ENCODE measurements at regions not wholly inside any gene's neighbourhood (a gene's known extent, or its start where the extent isn't known, plus 50 kb on each side); places are given as distances from the start of the nearest gene placed in this dataset.

DNA sequence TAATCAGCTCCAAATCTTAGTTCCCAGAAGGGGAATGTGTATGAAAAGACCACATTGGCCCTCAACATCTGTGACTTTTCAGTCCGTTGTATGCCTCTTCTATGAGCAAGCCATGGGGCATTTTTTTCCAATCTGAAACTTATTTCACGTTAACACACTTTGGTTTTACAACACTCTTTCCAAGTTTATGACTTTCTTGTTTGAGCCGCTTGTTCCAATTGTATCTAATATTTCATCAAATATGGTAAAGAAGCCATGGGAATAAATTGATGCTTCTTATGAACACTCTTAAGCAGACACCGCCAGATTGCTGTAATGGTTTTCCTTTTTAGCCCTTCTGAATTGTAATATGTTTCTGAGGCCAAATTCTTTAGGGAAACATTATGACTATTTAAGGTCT, 359.9 kb downstream of the HLX start:
- Histone ChIP-seq H3K27me3 (replicated peaks; ENCODE audit: control insufficient read depth, insufficient read depth, low read length) (no peaks in the 10 kb centered on the region), H3K36me3 (ENCODE audit: control insufficient read depth, insufficient read depth, low read length) (no peaks in the 10 kb centered on the region), H3K9me3 (no peaks in the 10 kb centered on the region), H3K4me3 (ENCODE audit: low read depth, low read length) (no peak overlapping the region), H3K4me1 (no peaks in the 10 kb centered on the region)
- Mint-ChIP-seq H3K27ac (ENCODE audit: unreplicated experiment) (no peak overlapping the region), H3K4me1 (ENCODE audit: low read depth, unreplicated experiment) (no peaks in the 10 kb centered on the region), H3K36me3 (ENCODE audit: insufficient read depth, unreplicated experiment) (no peaks in the 10 kb centered on the region), H3K9me3 (ENCODE audit: unreplicated experiment) (no peaks in the 10 kb centered on the region), H3K4me3 (ENCODE audit: unreplicated experiment) (no peak overlapping the region), H3K27me3 (ENCODE audit: insufficient read depth, unreplicated experiment) (no peaks in the 10 kb centered on the region)
- POLR2A ChIA-PET: no interaction called here
- intact Hi-C loops (cut with micrococcal nuclease; ENCODE audit: unreplicated experiment): no loop called here
- no peak for DNase-seq
- no TSS peak for BruUV-seq (replicated peaks)
- TF ChIP-seq, protein P1, sequence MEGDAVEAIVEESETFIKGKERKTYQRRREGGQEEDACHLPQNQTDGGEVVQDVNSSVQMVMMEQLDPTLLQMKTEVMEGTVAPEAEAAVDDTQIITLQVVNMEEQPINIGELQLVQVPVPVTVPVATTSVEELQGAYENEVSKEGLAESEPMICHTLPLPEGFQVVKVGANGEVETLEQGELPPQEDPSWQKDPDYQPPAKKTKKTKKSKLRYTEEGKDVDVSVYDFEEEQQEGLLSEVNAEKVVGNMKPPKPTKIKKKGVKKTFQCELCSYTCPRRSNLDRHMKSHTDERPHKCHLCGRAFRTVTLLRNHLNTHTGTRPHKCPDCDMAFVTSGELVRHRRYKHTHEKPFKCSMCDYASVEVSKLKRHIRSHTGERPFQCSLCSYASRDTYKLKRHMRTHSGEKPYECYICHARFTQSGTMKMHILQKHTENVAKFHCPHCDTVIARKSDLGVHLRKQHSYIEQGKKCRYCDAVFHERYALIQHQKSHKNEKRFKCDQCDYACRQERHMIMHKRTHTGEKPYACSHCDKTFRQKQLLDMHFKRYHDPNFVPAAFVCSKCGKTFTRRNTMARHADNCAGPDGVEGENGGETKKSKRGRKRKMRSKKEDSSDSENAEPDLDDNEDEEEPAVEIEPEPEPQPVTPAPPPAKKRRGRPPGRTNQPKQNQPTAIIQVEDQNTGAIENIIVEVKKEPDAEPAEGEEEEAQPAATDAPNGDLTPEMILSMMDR (IDR thresholded peaks at IDR 0.05; ENCODE audit: insufficient read depth in 1 of 2, low read depth in 1 of 2, low read length in 1 of 2, severe bottlenecking in 1 of 2, unreplicated experiment in 1 of 2): no peak
- CTCF ChIA-PET: interaction anchor here (0.6 kb wide), 1 partner anchor 10 kb away, joined by 3 read pairs; no protein-coding TSS in a partner anchor

DNA sequence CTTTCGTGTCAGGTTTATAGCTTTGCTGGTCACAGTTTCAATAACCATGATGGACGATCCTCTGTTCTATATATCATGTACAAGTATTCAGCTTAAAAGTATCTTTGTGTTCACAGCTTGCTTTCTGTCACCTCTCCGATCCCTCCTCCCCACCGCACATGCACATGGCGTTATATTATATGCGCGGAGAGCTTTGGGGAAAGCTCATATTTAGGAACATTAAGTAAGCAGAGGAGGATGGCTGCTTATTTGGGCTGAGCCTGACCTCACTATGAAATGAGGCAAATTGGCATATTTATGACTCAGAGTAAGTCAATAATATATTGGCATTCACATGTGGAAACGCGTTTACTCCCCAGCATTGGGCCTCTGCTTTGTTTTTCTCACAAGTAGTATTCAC, 360.5 kb downstream of the HLX start:
- no peak for DNase-seq
- H3K4me1 ChIP-seq: no peaks in the 10 kb centered on the region
- no peaks in the 10 kb centered on the region for H3K27me3 Mint-ChIP-seq (ENCODE audit: insufficient read depth, unreplicated experiment)
- H3K4me3 ChIP-seq (ENCODE audit: low read depth, low read length): no peak overlapping the region
- POLR2A ChIA-PET: no interaction called here
- H3K4me1 Mint-ChIP-seq (ENCODE audit: low read depth, unreplicated experiment): no peaks in the 10 kb centered on the region
- no peaks in the 10 kb centered on the region for H3K9me3 ChIP-seq
- no peak overlapping the region for H3K27ac Mint-ChIP-seq (ENCODE audit: unreplicated experiment)
- BruUV-seq (replicated peaks): no TSS peak
- no peaks in the 10 kb centered on the region for H3K36me3 ChIP-seq (ENCODE audit: control insufficient read depth, insufficient read depth, low read length)
- CTCF ChIA-PET: no interaction called here
- intact Hi-C loops (cut with micrococcal nuclease; ENCODE audit: unreplicated experiment): no loop called here
- H3K36me3 Mint-ChIP-seq (ENCODE audit: insufficient read depth, unreplicated experiment): no peaks in the 10 kb centered on the region
- H3K27me3 ChIP-seq (replicated peaks; ENCODE audit: control insufficient read depth, insufficient read depth, low read length): no peaks in the 10 kb centered on the region
- H3K4me3 Mint-ChIP-seq (ENCODE audit: unreplicated experiment): no peak overlapping the region
- TF ChIP-seq, protein P1 (IDR thresholded peaks at IDR 0.05; ENCODE audit: insufficient read depth in 1 of 2, low read depth in 1 of 2, low read length in 1 of 2, severe bottlenecking in 1 of 2, unreplicated experiment in 1 of 2): no peak
- H3K9me3 Mint-ChIP-seq (ENCODE audit: unreplicated experiment): no peaks in the 10 kb centered on the region

DNA sequence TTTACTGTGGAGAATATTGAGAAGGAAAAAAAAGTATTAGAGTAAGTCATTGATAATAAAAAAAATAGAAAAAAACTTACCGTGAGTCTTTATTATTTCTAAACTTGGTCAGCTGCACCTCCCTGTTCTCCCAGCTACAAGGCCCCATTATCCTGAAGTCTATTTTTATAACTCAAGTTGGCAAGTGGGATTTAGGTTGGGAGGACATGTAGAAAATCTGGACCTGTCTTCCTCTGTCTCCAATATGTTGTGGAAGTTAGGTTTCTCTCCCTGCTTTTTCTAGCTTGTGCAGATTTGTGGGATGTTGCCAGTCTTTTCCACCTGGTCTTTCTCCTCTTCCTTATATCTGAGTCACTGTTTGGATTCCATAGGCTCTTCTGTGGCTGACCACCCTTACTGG, 361.4 kb downstream of the HLX start:
- no peak overlapping the region for H3K4me3 Mint-ChIP-seq (ENCODE audit: unreplicated experiment)
- ChIA-PET CTCF (no interaction called here), POLR2A (no interaction called here)
- H3K4me1 Mint-ChIP-seq (ENCODE audit: low read depth, unreplicated experiment): no peaks in the 10 kb centered on the region
- no peaks in the 10 kb centered on the region for H3K4me1 ChIP-seq
- H3K27me3 Mint-ChIP-seq (ENCODE audit: insufficient read depth, unreplicated experiment): no peaks in the 10 kb centered on the region
- no peaks in the 10 kb centered on the region for H3K9me3 ChIP-seq
- DNase-seq: no peak
- TF ChIP-seq, protein P1 (IDR thresholded peaks at IDR 0.05; ENCODE audit: insufficient read depth in 1 of 2, low read depth in 1 of 2, low read length in 1 of 2, severe bottlenecking in 1 of 2, unreplicated experiment in 1 of 2): no peak
- H3K36me3 Mint-ChIP-seq (ENCODE audit: insufficient read depth, unreplicated experiment): no peaks in the 10 kb centered on the region
- H3K4me3 ChIP-seq (ENCODE audit: low read depth, low read length): no peak overlapping the region
- intact Hi-C loops (cut with micrococcal nuclease; ENCODE audit: unreplicated experiment): no loop called here
- BruUV-seq (replicated peaks): no TSS peak
- H3K27me3 ChIP-seq (replicated peaks; ENCODE audit: control insufficient read depth, insufficient read depth, low read length): no peaks in the 10 kb centered on the region
- no peaks in the 10 kb centered on the region for H3K36me3 ChIP-seq (ENCODE audit: control insufficient read depth, insufficient read depth, low read length)
- no peak overlapping the region for H3K27ac Mint-ChIP-seq (ENCODE audit: unreplicated experiment)
- no peaks in the 10 kb centered on the region for H3K9me3 Mint-ChIP-seq (ENCODE audit: unreplicated experiment)

Measured in Caco-2 (cell line).